OCI-LY7 (cell line): ENCODE measurements at regions not wholly inside any gene's neighbourhood (a gene's known extent, or its start where the extent isn't known, plus 50 kb on each side); places are given as distances from the start of the nearest gene placed in this dataset.

Experiments
- EZH2phosphoT487 ChIP-seq: fragments of 200-600 bp; sonication (generic); IDR thresholded peaks from 2 replicates; pipeline ENCODE4 v1.6.1; 2018; ENCODE audit warnings: low read depth, borderline replicate concordance, mild to moderate bottlenecking, mixed run types, antibody characterized with exemption, low read length, moderate library complexity, mixed read lengths
- TF ChIP-seq, protein P1 (sequence below): fragments of 200-600 bp; sonication (generic); conservative IDR thresholded peaks from 2 replicates; pipeline ENCODE4 v1.5.1; 2014; ENCODE audit warnings: mild to moderate bottlenecking, antibody characterized with exemption, low read length, moderate library complexity, mixed read lengths

DNA sequence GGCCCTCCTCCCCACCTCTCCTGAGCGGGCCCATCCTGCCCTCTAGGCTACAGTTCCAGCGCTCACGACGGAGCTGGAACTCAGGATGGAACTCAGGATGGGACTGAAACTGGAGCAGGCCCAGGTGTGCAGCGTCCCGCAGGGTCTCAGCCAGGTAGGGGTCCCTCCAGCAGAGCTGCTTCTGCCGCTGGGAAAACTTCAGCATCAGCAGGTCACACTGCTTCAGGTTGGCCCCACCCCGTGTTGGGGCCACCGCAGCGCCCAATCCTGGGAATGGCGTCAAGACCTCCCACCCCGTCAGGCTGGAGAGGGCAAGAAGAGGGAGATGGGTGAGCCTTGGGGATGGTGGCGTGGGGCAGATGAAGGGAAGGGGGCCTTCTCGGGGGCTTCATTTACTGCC lies 62.6 kb upstream of the TMEM97 start:
- TF ChIP-seq, protein P1, sequence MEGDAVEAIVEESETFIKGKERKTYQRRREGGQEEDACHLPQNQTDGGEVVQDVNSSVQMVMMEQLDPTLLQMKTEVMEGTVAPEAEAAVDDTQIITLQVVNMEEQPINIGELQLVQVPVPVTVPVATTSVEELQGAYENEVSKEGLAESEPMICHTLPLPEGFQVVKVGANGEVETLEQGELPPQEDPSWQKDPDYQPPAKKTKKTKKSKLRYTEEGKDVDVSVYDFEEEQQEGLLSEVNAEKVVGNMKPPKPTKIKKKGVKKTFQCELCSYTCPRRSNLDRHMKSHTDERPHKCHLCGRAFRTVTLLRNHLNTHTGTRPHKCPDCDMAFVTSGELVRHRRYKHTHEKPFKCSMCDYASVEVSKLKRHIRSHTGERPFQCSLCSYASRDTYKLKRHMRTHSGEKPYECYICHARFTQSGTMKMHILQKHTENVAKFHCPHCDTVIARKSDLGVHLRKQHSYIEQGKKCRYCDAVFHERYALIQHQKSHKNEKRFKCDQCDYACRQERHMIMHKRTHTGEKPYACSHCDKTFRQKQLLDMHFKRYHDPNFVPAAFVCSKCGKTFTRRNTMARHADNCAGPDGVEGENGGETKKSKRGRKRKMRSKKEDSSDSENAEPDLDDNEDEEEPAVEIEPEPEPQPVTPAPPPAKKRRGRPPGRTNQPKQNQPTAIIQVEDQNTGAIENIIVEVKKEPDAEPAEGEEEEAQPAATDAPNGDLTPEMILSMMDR: no peak
- no peak for TF ChIP-seq EZH2phosphoT487
